Adrenal gland (tissue), 9 donors: ENCODE measurements at regions not wholly inside any gene's neighbourhood (a gene's known extent, or its start where the extent isn't known, plus 50 kb on each side); places are given as distances from the start of the nearest gene placed in this dataset.

ENCODE experiments used
- DNase-seq, 7 donors: peaks; one replicate each; pipeline ENCODE4 v3.0.0-alpha.2; 2019 to 2020
- H3K27ac ChIP-seq, 5 donors: fragments of 200-600 bp; sonication (generic) in 4 of 5; 1 replicate in 3 of 5; 2 replicates in 2 of 5; pipeline versions ENCODE4 v1.5.1 to v1.8.0; 2016 to 2020; ENCODE audit warnings: mild to moderate bottlenecking in 1 of 5
- H3K27me3 ChIP-seq: fragments of 200-600 bp; 2 replicates; pipeline ENCODE4 v1.8.0; 2021
- H3K36me3 ChIP-seq, 2 donors: fragments of 200-600 bp; replicated peaks in 1 of 2; 1 replicate in 1 of 2; 2 replicates in 1 of 2; pipeline versions ENCODE4 v1.5.1 to v1.8.0; 2018 to 2022
- H3K4me1 ChIP-seq, 2 donors: fragments of 200-600 bp; replicated peaks in 1 of 2; 1 replicate in 1 of 2; 2 replicates in 1 of 2; pipeline versions ENCODE4 v1.5.1 to v1.8.0; 2018 to 2021
- H3K4me3 ChIP-seq, 4 donors: fragments of 200-600 bp; sonication (generic) in 3 of 4; one replicate each; pipeline ENCODE4 v1.5.1; 2016 to 2018
- H3K9me3 ChIP-seq, 3 donors: fragments of 200-600 bp; sonication (generic) in 1 of 3; replicated peaks in 1 of 3; 1 replicate in 2 of 3; 2 replicates in 1 of 3; pipeline versions ENCODE4 v1.5.1 to v1.8.0; 2016 to 2021
- CTCF ChIP-seq, 6 experiments: fragments of 450-650 bp in 4 of 6; fragments of 200-600 bp in 2 of 6; sonication (generic) in 1 of 6; IDR thresholded peaks; 1 replicate in 5 of 6; 2 replicates in 1 of 6; pipeline versions ENCODE4 v1.5.1 to v1.8.0; 2016 to 2021; ENCODE audit warnings: antibody characterized with exemption in 6 of 6, mild to moderate bottlenecking in 2 of 6, moderate library complexity in 1 of 6
- POLR2A ChIP-seq, 2 donors: fragments of 450-650 bp; IDR thresholded peaks; one replicate each; pipeline ENCODE4 v1.6.1; 2017; ENCODE audit warnings: antibody characterized with exemption in 2 of 2, mild to moderate bottlenecking in 2 of 2, moderate library complexity in 1 of 2
- WGBS, 4 donors: extraction: QIAGEN DNeasy Blood & Tissue Kit in 2 of 4; methylation state at CpG; one replicate each; pipeline versions ENCODE4 v1.1.5 to v1.1.7; 2013 to 2017; 5-methylcytosine and 5-hydroxymethylcytosine counted together
- intact Hi-C, 2 donors: fragments of 100-400 bp; cut with DNase I; formaldehyde crosslinking; loops; one replicate each; pipeline versions ENCODE4 v1.14.1 to v1.15.0; 2022 to 2023
- donor health status: healthy with polysubstance abuse.
- donor health status: Bipolar disorder and iron deficiency.
- donor health status: DM: yes; HTN: yes; CAD: no.
- donor health status: DM: no; HTN: no; CAD: no.
- donor health status: DM: no; HTN: no; CAD: no.

GRCh38 chr18:40917056-40917455 lies 1038.0 kb upstream of the PIK3C3 start:
- Histone ChIP-seq H3K27ac (no peak overlapping the region), H3K27me3 (no peaks in the 10 kb centered on the region), H3K4me1 (no peaks in the 10 kb centered on the region), H3K4me3 (no peak overlapping the region), H3K9me3 (no peaks in the 10 kb centered on the region), H3K36me3 (no peaks in the 10 kb centered on the region)
- DNase-seq = no peak
- intact Hi-C loops = no loop called here
- no peak for TF ChIP-seq CTCF (IDR thresholded peaks at IDR 0.05)
- no peak for TF ChIP-seq POLR2A (IDR thresholded peaks at IDR 0.05)

GRCh38 chr18:40915724-40916123 lies 1039.3 kb upstream of the PIK3C3 start:
- no peak for DNase-seq
- 79 to 86% (median 83%) methylated on average over 4 of the region's 4 CpGs for WGBS, 4 donors
- Histone ChIP-seq H3K27ac (no peak overlapping the region), H3K36me3 (no peaks in the 10 kb centered on the region), H3K4me3 (no peak overlapping the region), H3K9me3 (no peaks in the 10 kb centered on the region), H3K4me1 (no peaks in the 10 kb centered on the region), H3K27me3 (no peaks in the 10 kb centered on the region)
- intact Hi-C loops = no loop called here
- TF ChIP-seq POLR2A (IDR thresholded peaks at IDR 0.05) = no peak
- no peak for TF ChIP-seq CTCF (IDR thresholded peaks at IDR 0.05)

GRCh38 chr18:40911582-40912254 lies 1043.3 kb upstream of the PIK3C3 start:
- Histone ChIP-seq H3K36me3 (no peaks in the 10 kb centered on the region), H3K4me1 (no peaks in the 10 kb centered on the region), H3K27me3 (no peaks in the 10 kb centered on the region), H3K4me3 (no peak overlapping the region), H3K27ac (no peak overlapping the region), H3K9me3 (no peaks in the 10 kb centered on the region)
- TF ChIP-seq CTCF (IDR thresholded peaks at IDR 0.05) = no peak
- no peak for TF ChIP-seq POLR2A (IDR thresholded peaks at IDR 0.05)
- WGBS, 4 donors = 68 to 80% (median 73%) methylated on average over 4 of the region's 4 CpGs
- intact Hi-C loops = no loop called here
- no peak for DNase-seq

- H3K27ac ChIP-seq = no peak overlapping the region
- no peaks in the 10 kb centered on the region for H3K36me3 ChIP-seq
- H3K27me3 ChIP-seq = no peaks in the 10 kb centered on the region
- no peak overlapping the region for H3K4me3 ChIP-seq
- TF ChIP-seq CTCF (IDR thresholded peaks at IDR 0.05) (no peak), POLR2A (IDR thresholded peaks at IDR 0.05) (no peak)
- H3K4me1 ChIP-seq = no peaks in the 10 kb centered on the region
- 82 to 90% (median 84%) methylated on average over 3 of the region's 3 CpGs for WGBS, 4 donors
- DNase-seq = no peak
- intact Hi-C loops = no loop called here
- no peaks in the 10 kb centered on the region for H3K9me3 ChIP-seq
Measured at GRCh38 chr18:40911041-40911440, 1044.0 kb upstream of the PIK3C3 start.
